CD4-positive, CD25-positive, alpha-beta regulatory T cell (primary cell): ENCODE measurements at regions not wholly inside any gene's neighbourhood (a gene's known extent, or its start where the extent isn't known, plus 50 kb on each side); places are given as distances from the start of the nearest gene placed in this dataset.

Experiments used
- ATAC-seq, 2 donors: fragments of 150-1000 bp; cut with Tn5 transposase; one replicate each; pipeline ENCODE4 v1.10.0; 2021; ENCODE audit warnings: low read depth in 2 of 2, moderate number of reproducible peaks in 2 of 2, moderate library complexity in 1 of 2
- DNase-seq, 3 donors: peaks; one replicate each; pipeline versions ENCODE4 v3.0.0 to v3.0.0-alpha.2; 2012 to 2022; ENCODE audit warnings: mixed read lengths in 1 of 3
- H3K27ac ChIP-seq: one replicate; pipeline ENCODE4 v1.7.0; 2013; ENCODE audit warnings: mild to moderate bottlenecking, low read length; ENCODE audit not compliant: insufficient read depth, poor library complexity, severe bottlenecking
- H3K27me3 ChIP-seq: one replicate; pipeline ENCODE4 v1.7.0; 2013; ENCODE audit warnings: low read length; ENCODE audit not compliant: control insufficient read depth, insufficient read depth
- H3K36me3 ChIP-seq: one replicate; pipeline ENCODE4 v1.7.0; 2013; ENCODE audit warnings: mild to moderate bottlenecking, low read length, moderate library complexity; ENCODE audit not compliant: control insufficient read depth, insufficient read depth
- H3K4me1 ChIP-seq: 2 replicates; pipeline ENCODE4 v1.7.0; 2013; ENCODE audit warnings: mild to moderate bottlenecking, low read length; ENCODE audit not compliant: insufficient read depth, control insufficient read depth, poor library complexity, severe bottlenecking
- H3K4me3 ChIP-seq: one replicate; pipeline ENCODE4 v1.7.0; 2013; ENCODE audit warnings: low read depth, mild to moderate bottlenecking, low read length, moderate library complexity
- H3K9me3 ChIP-seq, 2 experiments: 1 replicate in 1 of 2; 2 replicates in 1 of 2; pipeline ENCODE4 v1.7.0; 2013; ENCODE audit warnings: low read length in 2 of 2, mild to moderate bottlenecking in 1 of 2, moderate library complexity in 1 of 2; ENCODE audit not compliant: control insufficient read depth in 2 of 2
- H3K27ac Mint-ChIP-seq, 3 donors: one replicate each; pipeline ENCODE4 v1.8.0; 2020 to 2022; ENCODE audit warnings: mild to moderate bottlenecking in 3 of 3, mixed read lengths in 3 of 3, moderate library complexity in 2 of 3
- H3K27me3 Mint-ChIP-seq: one replicate; pipeline ENCODE4 v1.8.0; 2022; ENCODE audit warnings: mild to moderate bottlenecking, mixed read lengths
- H3K36me3 Mint-ChIP-seq: one replicate; pipeline ENCODE4 v1.8.0; 2020; ENCODE audit warnings: mixed read lengths
- H3K4me1 Mint-ChIP-seq, 4 donors: one replicate each; pipeline ENCODE4 v1.8.0; 2020 to 2022; ENCODE audit warnings: mixed read lengths in 4 of 4, mild to moderate bottlenecking in 1 of 4
- H3K4me3 Mint-ChIP-seq, 4 donors: one replicate each; pipeline ENCODE4 v1.8.0; 2020 to 2022; ENCODE audit warnings: mild to moderate bottlenecking in 4 of 4, mixed read lengths in 4 of 4, moderate library complexity in 3 of 4
- H3K9me3 Mint-ChIP-seq, 7 donors: one replicate each; pipeline ENCODE4 v1.8.0; 2020 to 2022; ENCODE audit warnings: mixed read lengths in 7 of 7, mild to moderate bottlenecking in 3 of 7, moderate library complexity in 2 of 7

DNA sequence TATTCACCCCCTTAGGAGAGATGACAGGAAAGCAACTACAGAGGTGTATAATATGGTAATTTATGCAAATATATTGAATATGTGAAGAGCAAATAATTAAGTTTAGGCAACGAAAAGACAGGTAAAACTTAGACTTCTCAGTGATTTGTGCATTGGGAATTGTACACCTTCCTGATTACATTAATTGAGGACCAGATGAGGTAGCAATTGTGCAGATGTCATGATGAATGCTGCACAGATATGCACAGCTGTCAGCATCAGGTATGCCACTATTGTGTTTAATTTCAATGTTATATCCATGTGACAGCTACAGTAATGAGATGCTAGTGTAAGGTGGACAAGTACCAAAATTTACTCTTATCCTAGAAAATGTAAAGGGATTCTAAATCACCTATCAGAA lies 267.2 kb upstream of the FSIP2 start:
- Histone ChIP-seq H3K27me3 (no peaks in the 10 kb centered on the region), H3K4me1 (no peaks in the 10 kb centered on the region), H3K9me3 (peaks cover 0 to 2% of the 10 kb centered on the region in 2 experiments), H3K27ac (no peak overlapping the region), H3K4me3 (no peak overlapping the region), H3K36me3 (no peaks in the 10 kb centered on the region)
- Mint-ChIP-seq H3K4me3 (no peak overlapping the region), H3K36me3 (no peaks in the 10 kb centered on the region), H3K9me3 (peaks cover 0 to 5% (median 1%) of the 10 kb centered on the region in 7 donors), H3K27me3 (no peaks in the 10 kb centered on the region), H3K4me1 (no peaks in the 10 kb centered on the region), H3K27ac (no peak overlapping the region)
- ATAC-seq, result no peak
- no peak for DNase-seq

DNA sequence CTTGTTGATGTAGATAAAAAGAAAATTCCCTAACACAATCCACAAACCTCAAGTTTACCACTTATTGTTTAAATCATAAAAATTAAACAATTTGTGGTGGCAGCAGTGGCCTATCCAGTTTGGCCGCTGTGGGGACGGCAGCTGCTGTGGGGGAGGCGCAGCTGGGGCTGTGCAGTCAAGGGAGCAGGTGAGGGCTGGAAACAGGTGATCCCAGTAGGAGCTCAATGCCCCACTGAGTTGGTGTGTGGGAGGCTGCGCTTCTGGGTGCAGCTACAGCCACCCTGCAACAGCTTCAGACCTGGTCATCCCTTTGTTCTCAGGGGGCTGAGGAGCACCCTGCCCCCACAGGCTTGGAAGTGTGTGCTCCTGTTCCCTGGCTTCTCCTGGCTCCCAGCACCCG lies 266.0 kb upstream of the FSIP2 start:
- no peaks in the 10 kb centered on the region for H3K27me3 Mint-ChIP-seq
- no peak overlapping the region for H3K4me3 ChIP-seq
- ATAC-seq (no peak), DNase-seq (no peak)
- H3K4me3 Mint-ChIP-seq, result no peak overlapping the region
- no peak overlapping the region for H3K27ac ChIP-seq
- no peaks in the 10 kb centered on the region for H3K4me1 Mint-ChIP-seq
- H3K36me3 ChIP-seq, result no peaks in the 10 kb centered on the region
- peaks cover 0 to 3% (median under 1%) of the 10 kb centered on the region in 7 donors for H3K9me3 Mint-ChIP-seq
- H3K27me3 ChIP-seq, result no peaks in the 10 kb centered on the region
- H3K36me3 Mint-ChIP-seq, result no peaks in the 10 kb centered on the region
- peaks cover 0 to 2% of the 10 kb centered on the region in 2 experiments for H3K9me3 ChIP-seq
- H3K4me1 ChIP-seq, result no peaks in the 10 kb centered on the region
- H3K27ac Mint-ChIP-seq, result no peak overlapping the region

DNA sequence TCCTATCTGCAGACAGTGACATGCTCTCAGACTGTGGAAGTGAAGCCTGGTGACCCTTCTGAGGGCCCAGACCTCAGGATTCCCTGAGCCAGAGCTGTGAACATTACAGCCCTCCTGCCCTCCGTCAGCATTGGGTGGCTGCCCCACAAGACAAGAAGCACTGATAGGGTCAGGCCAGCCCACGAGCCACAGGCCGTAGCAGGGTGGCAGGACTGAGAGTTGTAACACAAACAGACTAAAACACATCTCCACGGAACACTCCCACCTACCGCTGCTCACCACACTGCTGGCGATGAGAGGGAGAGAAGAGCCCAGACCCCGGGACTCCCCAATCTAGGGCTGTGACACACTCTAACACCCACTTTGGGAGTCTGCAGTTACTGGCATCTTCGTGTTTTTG lies 264.8 kb upstream of the FSIP2 start:
- H3K4me1 Mint-ChIP-seq, result no peaks in the 10 kb centered on the region
- H3K27ac Mint-ChIP-seq, result peak overlapping the region in 1 of 3 donors; percentile 74
- no peak overlapping the region for H3K27ac ChIP-seq
- DNase-seq (no peak), ATAC-seq (no peak)
- H3K27me3 ChIP-seq, result no peaks in the 10 kb centered on the region
- no peaks in the 10 kb centered on the region for H3K36me3 Mint-ChIP-seq
- H3K9me3 ChIP-seq, result peaks cover 0 to 4% of the 10 kb centered on the region in 2 experiments
- H3K4me3 ChIP-seq, result no peak overlapping the region
- no peaks in the 10 kb centered on the region for H3K27me3 Mint-ChIP-seq
- peaks cover 0 to 6% (median 2%) of the 10 kb centered on the region in 7 donors for H3K9me3 Mint-ChIP-seq
- no peaks in the 10 kb centered on the region for H3K4me1 ChIP-seq
- H3K4me3 Mint-ChIP-seq, result no peak overlapping the region
- H3K36me3 ChIP-seq, result no peaks in the 10 kb centered on the region

DNA sequence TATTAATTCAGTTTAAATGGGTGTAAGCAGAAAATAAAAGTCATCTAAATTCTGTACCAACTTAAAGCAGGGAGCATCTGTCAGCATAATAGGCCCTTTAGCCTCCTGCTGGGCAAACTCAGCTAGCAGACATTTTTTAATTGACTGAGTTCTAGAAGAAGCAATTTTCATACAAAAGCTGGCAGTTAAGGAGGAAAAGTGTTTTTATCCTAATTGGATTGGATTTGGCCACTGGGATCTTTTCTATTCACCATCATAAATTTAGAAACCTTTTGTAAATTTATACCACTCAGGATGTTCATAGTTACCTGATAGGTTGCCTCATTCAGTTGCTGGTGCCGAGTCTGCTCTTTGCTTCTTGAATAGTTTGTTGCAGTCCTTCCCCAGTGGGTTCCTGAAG lies 262.7 kb upstream of the FSIP2 start:
- Mint-ChIP-seq H3K27me3 (no peaks in the 10 kb centered on the region), H3K9me3 (peaks cover 0 to 6% (median 3%) of the 10 kb centered on the region in 7 donors), H3K27ac (no peak overlapping the region), H3K4me3 (no peak overlapping the region), H3K36me3 (no peaks in the 10 kb centered on the region), H3K4me1 (no peaks in the 10 kb centered on the region)
- no peak overlapping the region for H3K27ac ChIP-seq
- no peak overlapping the region for H3K4me3 ChIP-seq
- no peaks in the 10 kb centered on the region for H3K4me1 ChIP-seq
- H3K36me3 ChIP-seq, result no peaks in the 10 kb centered on the region
- DNase-seq, result no peak
- peaks cover 0 to 5% of the 10 kb centered on the region in 2 experiments for H3K9me3 ChIP-seq
- no peaks in the 10 kb centered on the region for H3K27me3 ChIP-seq
- no peak for ATAC-seq

DNA sequence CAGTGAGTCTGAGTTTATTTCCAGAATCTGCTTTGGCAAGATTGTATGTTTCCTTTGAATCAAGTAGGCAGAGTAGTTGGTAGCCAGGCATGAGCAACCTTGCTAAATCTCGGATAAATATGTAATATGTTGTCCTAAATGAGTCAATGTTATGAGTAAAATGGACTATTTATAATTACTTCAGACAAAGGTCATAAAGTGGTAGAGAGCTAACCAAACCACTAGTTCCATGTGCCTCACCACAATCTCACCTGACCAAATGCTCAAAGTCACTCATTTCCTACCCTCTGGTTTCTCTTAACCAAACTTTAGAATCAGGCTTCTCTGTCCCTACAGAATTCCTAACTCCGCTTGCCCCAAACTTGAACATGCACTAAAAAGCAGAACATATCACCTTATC lies 261.2 kb upstream of the FSIP2 start:
- peaks cover 0 to 6% of the 10 kb centered on the region in 2 experiments for H3K9me3 ChIP-seq
- H3K36me3 Mint-ChIP-seq, result no peaks in the 10 kb centered on the region
- no peaks in the 10 kb centered on the region for H3K4me1 Mint-ChIP-seq
- H3K27ac ChIP-seq, result no peak overlapping the region
- H3K4me3 Mint-ChIP-seq, result no peak overlapping the region
- H3K4me3 ChIP-seq, result no peak overlapping the region
- no peak overlapping the region for H3K27ac Mint-ChIP-seq
- H3K36me3 ChIP-seq, result no peaks in the 10 kb centered on the region
- ATAC-seq (no peak), DNase-seq (no peak)
- H3K4me1 ChIP-seq, result no peaks in the 10 kb centered on the region
- no peaks in the 10 kb centered on the region for H3K27me3 Mint-ChIP-seq
- peaks cover 0 to 6% (median 3%) of the 10 kb centered on the region in 7 donors for H3K9me3 Mint-ChIP-seq
- no peaks in the 10 kb centered on the region for H3K27me3 ChIP-seq

DNA sequence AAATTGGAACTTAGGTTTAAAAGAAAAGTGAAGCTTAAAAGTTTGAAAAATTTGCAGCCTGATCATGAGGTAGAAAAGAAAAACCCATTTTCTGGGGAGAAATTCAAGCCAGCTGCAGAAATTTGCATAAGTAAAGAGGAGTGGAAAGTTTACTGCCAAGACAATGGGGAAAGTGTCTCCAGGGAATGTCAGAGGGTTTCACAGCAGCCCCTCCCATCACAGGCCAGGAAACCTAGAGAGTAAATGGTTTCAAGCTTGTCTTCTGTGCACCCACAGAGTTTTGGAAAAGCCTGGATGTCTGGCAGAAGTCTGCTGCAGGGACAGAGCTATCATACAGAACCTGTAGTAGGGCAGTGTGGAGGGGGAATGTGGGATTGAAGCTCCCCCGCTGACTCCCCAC lies 254.0 kb upstream of the FSIP2 start:
- H3K27me3 ChIP-seq, result no peaks in the 10 kb centered on the region
- Mint-ChIP-seq H3K4me1 (no peaks in the 10 kb centered on the region), H3K9me3 (peaks cover 2 to 12% (median 7%) of the 10 kb centered on the region in 7 donors), H3K27me3 (no peaks in the 10 kb centered on the region), H3K27ac (no peak overlapping the region), H3K36me3 (no peaks in the 10 kb centered on the region), H3K4me3 (no peak overlapping the region)
- H3K9me3 ChIP-seq, result peaks cover 0 to 4% of the 10 kb centered on the region in 2 experiments
- DNase-seq, result no peak
- H3K36me3 ChIP-seq, result no peaks in the 10 kb centered on the region
- no peak for ATAC-seq
- no peak overlapping the region for H3K4me3 ChIP-seq
- H3K4me1 ChIP-seq, result no peaks in the 10 kb centered on the region
- no peak overlapping the region for H3K27ac ChIP-seq

DNA sequence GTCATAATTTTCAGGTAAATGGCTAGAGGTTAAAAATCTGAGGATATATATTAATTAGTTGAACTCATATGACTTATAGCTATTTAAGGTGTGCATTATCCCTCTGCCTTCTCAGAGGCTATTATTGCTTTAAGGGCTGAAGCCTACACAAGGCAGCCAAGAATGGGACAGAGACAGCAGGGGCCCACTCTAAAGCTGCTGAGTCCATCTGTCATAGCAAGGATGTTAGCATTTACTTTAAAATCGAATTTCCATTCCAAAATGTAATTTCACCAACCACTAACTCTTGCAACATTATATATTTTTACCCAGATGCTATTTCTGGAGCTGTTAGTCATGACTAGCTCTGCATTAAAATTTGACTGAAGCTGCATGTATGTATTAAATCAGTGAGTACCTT lies 236.3 kb upstream of the FSIP2 start:
- Histone ChIP-seq H3K9me3 (peaks cover 0 to 11% of the 10 kb centered on the region in 2 experiments), H3K4me3 (no peak overlapping the region), H3K4me1 (no peaks in the 10 kb centered on the region), H3K27me3 (no peaks in the 10 kb centered on the region), H3K27ac (no peak overlapping the region), H3K36me3 (no peaks in the 10 kb centered on the region)
- no peaks in the 10 kb centered on the region for H3K36me3 Mint-ChIP-seq
- peaks cover 0 to 38% (median 9%) of the 10 kb centered on the region in 7 donors for H3K9me3 Mint-ChIP-seq
- ATAC-seq (no peak), DNase-seq (no peak)
- no peaks in the 10 kb centered on the region for H3K4me1 Mint-ChIP-seq
- no peak overlapping the region for H3K4me3 Mint-ChIP-seq
- H3K27ac Mint-ChIP-seq, result no peak overlapping the region
- H3K27me3 Mint-ChIP-seq, result no peaks in the 10 kb centered on the region

DNA sequence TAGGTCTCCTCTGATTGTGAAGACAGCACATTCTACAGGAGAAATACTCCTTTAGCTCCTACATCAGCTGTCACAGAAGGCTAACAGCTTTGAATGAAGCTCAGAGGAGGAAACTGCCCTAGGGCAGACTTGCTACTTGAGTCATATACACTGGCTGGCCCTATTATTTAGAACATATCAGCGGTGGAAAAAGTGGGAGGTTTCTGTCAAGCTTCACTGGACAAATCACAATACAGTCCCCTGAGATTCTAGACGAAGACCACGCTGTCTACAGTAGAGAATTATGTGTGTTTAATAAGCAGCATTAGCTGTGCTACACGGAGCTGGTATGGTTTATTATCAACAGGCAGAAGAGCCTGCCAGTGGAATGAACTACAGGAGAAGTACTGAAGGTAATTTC lies 230.9 kb upstream of the FSIP2 start:
- Histone ChIP-seq H3K4me3 (no peak overlapping the region), H3K27me3 (no peaks in the 10 kb centered on the region), H3K36me3 (no peaks in the 10 kb centered on the region), H3K9me3 (peaks cover 22 to 27% of the 10 kb centered on the region in 2 experiments), H3K27ac (no peak overlapping the region), H3K4me1 (no peaks in the 10 kb centered on the region)
- Mint-ChIP-seq H3K36me3 (no peaks in the 10 kb centered on the region), H3K27ac (peak overlapping the region in 1 of 3 donors; percentile 26), H3K4me1 (no peaks in the 10 kb centered on the region), H3K9me3 (peaks cover 0 to 46% (median 7%) of the 10 kb centered on the region in 7 donors), H3K27me3 (no peaks in the 10 kb centered on the region), H3K4me3 (no peak overlapping the region)
- ATAC-seq, result no peak
- DNase-seq, result no peak
